SU-DHL-6 (cell line): ENCODE measurements at regions not wholly inside any gene's neighbourhood (a gene's known extent, or its start where the extent isn't known, plus 50 kb on each side); places are given as distances from the start of the nearest gene placed in this dataset.
"Not testable (repeated sequence)": the region's sequence is repeated elsewhere in the genome, so short reads cannot be mapped to it uniquely, and the experiment has no call there.

Experiments
- H2AFZ ChIP-seq: fragments of 200-600 bp; sonication (generic); 2 replicates; pipeline ENCODE4 v1.6.1; 2014; ENCODE audit warnings: low read depth, mild to moderate bottlenecking, moderate library complexity, mixed read lengths, antibody characterized with exemption, low read length; ENCODE audit not compliant: severe bottlenecking
- H3F3A ChIP-seq: fragments of 200-600 bp; shearing (Covaris generic); 2 replicates; pipeline ENCODE4 v1.6.0; 2016; ENCODE audit warnings: antibody characterized with exemption, mild to moderate bottlenecking; ENCODE audit not compliant: insufficient read depth
- H3K27ac ChIP-seq: fragments of 200-600 bp; sonication (generic); 2 replicates; pipeline ENCODE4 v1.5.1; 2016; ENCODE audit warnings: low read depth, mild to moderate bottlenecking, low read length, moderate library complexity, mixed read lengths
- H3K27me3 ChIP-seq: fragments of 200-600 bp; sonication (generic), shearing (Covaris generic); 2 replicates; pipeline ENCODE4 v1.6.0; 2014; ENCODE audit warnings: mild to moderate bottlenecking, low read length
- H3K36me3 ChIP-seq: fragments of 200-600 bp; sonication (generic); 2 replicates; pipeline ENCODE4 v1.6.1; 2014; ENCODE audit warnings: mild to moderate bottlenecking, low read length, mixed read lengths
- H3K4me2 ChIP-seq: fragments of 300-600, 200-600 bp; shearing (Covaris generic), sonication (generic); 2 replicates; pipeline ENCODE4 v1.6.0; 2014; ENCODE audit warnings: low read length, low read depth, mild to moderate bottlenecking; ENCODE audit not compliant: poor library complexity, severe bottlenecking
- H3K4me3 ChIP-seq: fragments of 200-600 bp; sonication (generic); 2 replicates; pipeline ENCODE4 v1.5.1; 2014; ENCODE audit warnings: antibody characterized with exemption, low read length, mild to moderate bottlenecking, mixed read lengths; ENCODE audit not compliant: insufficient read depth, poor library complexity, severe bottlenecking
- H3K79me2 ChIP-seq: fragments of 200-600 bp; sonication (generic); 2 replicates; pipeline ENCODE4 v1.6.1; 2014; ENCODE audit warnings: mild to moderate bottlenecking, low read length, moderate library complexity; ENCODE audit not compliant: insufficient read depth
- H3K9ac ChIP-seq: fragments of 200-600 bp; sonication (generic); 2 replicates; pipeline ENCODE4 v1.7.0; 2014; ENCODE audit warnings: mild to moderate bottlenecking, low read length
- H3K9me2 ChIP-seq: fragments of 200-600 bp; sonication (generic); replicated peaks from 2 replicates; pipeline ENCODE4 v1.6.1; 2014; ENCODE audit warnings: low read length; ENCODE audit not compliant: insufficient read depth
- H3K9me3 ChIP-seq: fragments of 200-600 bp; sonication (generic); 2 replicates; pipeline ENCODE4 v1.6.1; 2014; ENCODE audit warnings: low read length, mixed read lengths; ENCODE audit not compliant: insufficient read depth
- H4K20me1 ChIP-seq: fragments of 200-600 bp; sonication (generic); 2 replicates; pipeline ENCODE4 v1.6.1; 2014; ENCODE audit warnings: low read depth, mild to moderate bottlenecking, antibody characterized with exemption, low read length, moderate library complexity, mixed read lengths
- CTCF ChIP-seq: fragments of 200-600 bp; sonication (generic); IDR thresholded peaks from one replicate; pipeline ENCODE4 v1.5.1; 2017; ENCODE audit warnings: antibody characterized with exemption, mild to moderate bottlenecking, low read length, moderate library complexity; ENCODE audit not compliant: insufficient read depth, poor library complexity, severe bottlenecking
- EZH2phosphoT487 ChIP-seq: fragments of 200-600 bp; sonication (generic), shearing (Covaris generic); conservative IDR thresholded peaks from 2 replicates; pipeline ENCODE4 v1.6.1; 2018; ENCODE audit warnings: mild to moderate bottlenecking, antibody characterized with exemption, low read length, moderate library complexity, mixed read lengths

- Histone ChIP-seq H3K4me2 (no peak overlapping the region), H3K27me3 (no peaks in the 10 kb centered on the region), H3K36me3 (no peaks in the 10 kb centered on the region), H3K9ac (no peak overlapping the region), H4K20me1 (no peaks in the 10 kb centered on the region), H2AFZ (no peak overlapping the region), H3K9me2 (no peaks in the 10 kb centered on the region), H3F3A (no peaks in the 10 kb centered on the region), H3K27ac (no peak overlapping the region), H3K79me2 (no peaks in the 10 kb centered on the region), H3K9me3 (no peaks in the 10 kb centered on the region), H3K4me3 (no peak overlapping the region)
- TF ChIP-seq CTCF (no peak), EZH2phosphoT487 (no peak)
Measured at GRCh38 chr4:160546201-160546600, 1443.3 kb downstream of the RAPGEF2 start.

- H3K4me3 ChIP-seq, H3F3A ChIP-seq, H3K9me2 ChIP-seq, H4K20me1 ChIP-seq, H3K4me2 ChIP-seq, H3K27me3 ChIP-seq, H3K36me3 ChIP-seq, H3K9me3 ChIP-seq, H3K79me2 ChIP-seq, H3K9ac ChIP-seq, H2AFZ ChIP-seq, H3K27ac ChIP-seq: not testable (repeated sequence)
Measured at GRCh38 chr4:160549951-160550519, 1447.2 kb downstream of the RAPGEF2 start.

- no peak for TF ChIP-seq CTCF
- TF ChIP-seq EZH2phosphoT487 = no peak
- H4K20me1 ChIP-seq = no peaks in the 10 kb centered on the region
- H3K36me3 ChIP-seq = no peaks in the 10 kb centered on the region
- no peaks in the 10 kb centered on the region for H3F3A ChIP-seq
- H3K9me3 ChIP-seq = no peaks in the 10 kb centered on the region
- no peak overlapping the region for H3K4me2 ChIP-seq
- no peak overlapping the region for H3K9ac ChIP-seq
- H3K27me3 ChIP-seq = no peaks in the 10 kb centered on the region
- no peaks in the 10 kb centered on the region for H3K79me2 ChIP-seq
- H3K4me3 ChIP-seq = no peak overlapping the region
- H3K27ac ChIP-seq = no peak overlapping the region
- H3K9me2 ChIP-seq = no peaks in the 10 kb centered on the region
- no peak overlapping the region for H2AFZ ChIP-seq
Measured at GRCh38 chr4:160562661-160563060, 1459.8 kb downstream of the RAPGEF2 start.

- H3K9me2 ChIP-seq = no peaks in the 10 kb centered on the region
- H3K9me3 ChIP-seq = no peaks in the 10 kb centered on the region
- no peak overlapping the region for H2AFZ ChIP-seq
- H3K9ac ChIP-seq = no peak overlapping the region
- no peak overlapping the region for H3K27ac ChIP-seq
- no peaks in the 10 kb centered on the region for H3K27me3 ChIP-seq
- H3F3A ChIP-seq = no peaks in the 10 kb centered on the region
- H3K79me2 ChIP-seq = no peaks in the 10 kb centered on the region
- no peak overlapping the region for H3K4me2 ChIP-seq
- TF ChIP-seq CTCF = no peak
- no peak for TF ChIP-seq EZH2phosphoT487
- no peak overlapping the region for H3K4me3 ChIP-seq
- no peaks in the 10 kb centered on the region for H4K20me1 ChIP-seq
- H3K36me3 ChIP-seq = no peaks in the 10 kb centered on the region
Measured at GRCh38 chr4:160563552-160564282, 1460.8 kb downstream of the RAPGEF2 start.
